ENCODE measurements at regions not wholly inside any gene's neighbourhood (a gene's known extent, or its start where the extent isn't known, plus 50 kb on each side); places are given as distances from the start of the nearest gene placed in this dataset.

DNA sequence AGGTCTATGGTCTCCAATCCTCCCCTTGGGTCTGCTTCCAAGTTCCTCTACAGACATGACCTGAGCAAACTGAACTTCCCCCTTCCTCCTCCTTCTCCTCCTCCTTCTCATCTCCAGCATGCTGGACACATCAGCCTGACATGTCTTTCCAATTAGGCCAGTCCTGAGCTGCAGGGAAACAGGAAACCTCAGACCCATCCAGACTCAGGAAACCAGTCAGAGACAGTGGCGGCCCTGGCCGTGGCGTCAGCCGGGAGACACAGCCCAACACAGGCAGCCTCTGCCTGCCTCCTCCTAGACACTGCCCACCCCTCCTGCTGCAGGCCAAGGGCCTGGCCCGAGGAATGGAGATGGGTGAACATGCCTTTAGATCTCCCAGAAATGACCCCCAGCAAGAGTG is 468.8 kb downstream of the BCL11B start:
- TF ChIP-seq TAF1 (IDR thresholded peaks at IDR 0.05; ENCODE audit: low read depth) (no peak), REST (IDR thresholded peaks at IDR 0.05; ENCODE audit: borderline replicate concordance) (no peak), RAD21 (conservative IDR thresholded peaks at IDR 0.05) (no peak), CTCF (IDR thresholded peaks at IDR 0.05; ENCODE audit: poor library complexity, severe bottlenecking) (no peak), EP300 (conservative IDR thresholded peaks at IDR 0.05; ENCODE audit: poor library complexity, severe bottlenecking) (no peak), POLR2AphosphoS5 (IDR thresholded peaks at IDR 0.05) (no peak)

Measured in neural cell (in vitro differentiated cells).